HUES48 (cell line): ENCODE measurements at regions not wholly inside any gene's neighbourhood (a gene's known extent, or its start where the extent isn't known, plus 50 kb on each side); places are given as distances from the start of the nearest gene placed in this dataset.
"Not testable (repeated sequence)": the region's sequence is repeated elsewhere in the genome, so short reads cannot be mapped to it uniquely, and the experiment has no call there.

ENCODE experiments used
- H3K27ac ChIP-seq: one replicate; pipeline ENCODE4 v1.7.0; 2013; ENCODE audit warnings: low read depth, low read length, inconsistent platforms
- H3K27me3 ChIP-seq: 2 replicates; pipeline ENCODE4 v1.6.1; 2013; ENCODE audit warnings: mild to moderate bottlenecking, low read length; ENCODE audit not compliant: control insufficient read depth, insufficient read depth
- H3K36me3 ChIP-seq: 2 replicates; pipeline ENCODE4 v1.6.1; 2013; ENCODE audit warnings: low read length; ENCODE audit not compliant: control insufficient read depth, insufficient read depth
- H3K4me1 ChIP-seq: 2 replicates; pipeline ENCODE4 v1.6.1; 2013; ENCODE audit warnings: mild to moderate bottlenecking, low read length; ENCODE audit not compliant: control insufficient read depth, insufficient read depth
- H3K4me3 ChIP-seq: 2 replicates; pipeline ENCODE4 v1.5.1; 2013; ENCODE audit warnings: mild to moderate bottlenecking, low read depth, low read length
- H3K9ac ChIP-seq: 2 replicates; pipeline ENCODE4 v1.6.1; 2013; ENCODE audit warnings: mild to moderate bottlenecking, low read depth, low read length, moderate library complexity
- H3K9me3 ChIP-seq: 2 replicates; pipeline ENCODE4 v1.6.1; 2013; ENCODE audit warnings: low read length; ENCODE audit not compliant: control insufficient read depth, insufficient read depth

GRCh38 chr7:17558558-17559332 is 260.3 kb downstream of the AHR start:
- Histone ChIP-seq H3K9me3 (no peaks in the 10 kb centered on the region), H3K4me1 (no peaks in the 10 kb centered on the region), H3K27ac (peak overlapping the region; percentile 61), H3K27me3 (no peaks in the 10 kb centered on the region), H3K4me3 (no peak overlapping the region), H3K36me3 (no peaks in the 10 kb centered on the region), H3K9ac (no peak overlapping the region)

- no peaks in the 10 kb centered on the region for H3K4me1 ChIP-seq
- H3K9me3 ChIP-seq = no peaks in the 10 kb centered on the region
- no peaks in the 10 kb centered on the region for H3K27me3 ChIP-seq
- peak overlapping the region; percentile 61 for H3K27ac ChIP-seq
- H3K9ac ChIP-seq = no peak overlapping the region
- H3K4me3 ChIP-seq = no peak overlapping the region
- H3K36me3 ChIP-seq = no peaks in the 10 kb centered on the region
These were observed 260.9 kb downstream of the AHR start for GRCh38 chr7:17559388-17559787.

GRCh38 chr7:17560516-17560915 is 262.1 kb downstream of the AHR start:
- no peaks in the 10 kb centered on the region for H3K4me1 ChIP-seq
- H3K27ac ChIP-seq = no peak overlapping the region
- H3K9me3 ChIP-seq = no peaks in the 10 kb centered on the region
- H3K9ac ChIP-seq = no peak overlapping the region
- no peaks in the 10 kb centered on the region for H3K36me3 ChIP-seq
- H3K27me3 ChIP-seq = no peaks in the 10 kb centered on the region
- H3K4me3 ChIP-seq = no peak overlapping the region

- no peaks in the 10 kb centered on the region for H3K9me3 ChIP-seq
- H3K36me3 ChIP-seq = no peaks in the 10 kb centered on the region
- H3K27ac ChIP-seq = no peak overlapping the region
- no peak overlapping the region for H3K4me3 ChIP-seq
- no peaks in the 10 kb centered on the region for H3K27me3 ChIP-seq
- H3K4me1 ChIP-seq = no peaks in the 10 kb centered on the region
- H3K9ac ChIP-seq = no peak overlapping the region
These were observed 262.5 kb downstream of the AHR start for GRCh38 chr7:17560966-17561365.

- H3K27me3 ChIP-seq = no peaks in the 10 kb centered on the region
- H3K9ac ChIP-seq = no peak overlapping the region
- H3K27ac ChIP-seq = no peak overlapping the region
- H3K4me3 ChIP-seq = no peak overlapping the region
- H3K9me3 ChIP-seq = no peaks in the 10 kb centered on the region
- H3K36me3 ChIP-seq = no peaks in the 10 kb centered on the region
- H3K4me1 ChIP-seq = no peaks in the 10 kb centered on the region
These were observed 266.3 kb downstream of the AHR start for GRCh38 chr7:17564678-17565212.

GRCh38 chr7:17580141-17580540 is 281.7 kb downstream of the AHR start:
- no peak overlapping the region for H3K4me3 ChIP-seq
- peaks cover 11% of the 10 kb centered on the region for H3K9me3 ChIP-seq
- H3K9ac ChIP-seq = no peak overlapping the region
- H3K36me3 ChIP-seq = no peaks in the 10 kb centered on the region
- no peak overlapping the region for H3K27ac ChIP-seq
- H3K27me3 ChIP-seq = no peaks in the 10 kb centered on the region
- no peaks in the 10 kb centered on the region for H3K4me1 ChIP-seq

GRCh38 chr7:17580856-17581255 is 282.4 kb downstream of the AHR start:
- Histone ChIP-seq H3K36me3 (no peaks in the 10 kb centered on the region), H3K27me3 (no peaks in the 10 kb centered on the region), H3K9me3 (peaks cover 7% of the 10 kb centered on the region; the same call in 1 of the 2 replicates), H3K27ac (no peak overlapping the region), H3K4me3 (no peak overlapping the region), H3K9ac (no peak overlapping the region), H3K4me1 (no peaks in the 10 kb centered on the region)

- H3K4me1 ChIP-seq = no peaks in the 10 kb centered on the region
- H3K27ac ChIP-seq = no peak overlapping the region
- H3K9me3 ChIP-seq = 0 out of 2 replicates have a peak, but pooled peaks cover 3% of the 10 kb centered on the region
- no peaks in the 10 kb centered on the region for H3K27me3 ChIP-seq
- no peak overlapping the region for H3K4me3 ChIP-seq
- H3K9ac ChIP-seq = no peak overlapping the region
- H3K36me3 ChIP-seq = no peaks in the 10 kb centered on the region
These were observed 282.8 kb downstream of the AHR start for GRCh38 chr7:17581301-17581700.

GRCh38 chr7:17582696-17583095 is 284.2 kb downstream of the AHR start:
- not testable (repeated sequence) for H3K4me3 ChIP-seq, H3K4me1 ChIP-seq, H3K27me3 ChIP-seq, H3K9ac ChIP-seq, H3K27ac ChIP-seq, H3K9me3 ChIP-seq, H3K36me3 ChIP-seq

GRCh38 chr7:17583786-17584185 is 285.3 kb downstream of the AHR start:
- Histone ChIP-seq H3K9ac (no peak overlapping the region), H3K36me3 (no peaks in the 10 kb centered on the region), H3K4me1 (no peaks in the 10 kb centered on the region), H3K9me3 (no peaks in the 10 kb centered on the region), H3K27ac (no peak overlapping the region), H3K4me3 (no peak overlapping the region), H3K27me3 (no peaks in the 10 kb centered on the region)

- Histone ChIP-seq H3K9ac (no peak overlapping the region), H3K27ac (no peak overlapping the region), H3K4me1 (no peaks in the 10 kb centered on the region), H3K27me3 (no peaks in the 10 kb centered on the region), H3K4me3 (no peak overlapping the region), H3K9me3 (no peaks in the 10 kb centered on the region), H3K36me3 (no peaks in the 10 kb centered on the region)
These were observed 286.4 kb downstream of the AHR start for GRCh38 chr7:17584822-17585221.
